Activated CD8-positive, alpha-beta T cell treated with anti-CD3 and anti-CD28 coated beads for 36 hours (primary cell): ENCODE measurements at regions not wholly inside any gene's neighbourhood (a gene's known extent, or its start where the extent isn't known, plus 50 kb on each side); places are given as distances from the start of the nearest gene placed in this dataset.

Experiments used
- ATAC-seq: fragments of 200-7000 bp; cut with Tn5 transposase; one replicate; pipeline ENCODE4 v1.10.0; 2021; ENCODE audit warnings: mild to moderate bottlenecking, moderate library complexity
- CTCF ChIA-PET: fragments of 350-600 bp; sonication (Branson Sonifier 250); formaldehyde crosslinking; loops from one replicate; lab custom pipeline; 2021; ENCODE audit warnings: antibody characterized with exemption; lab: Charles Lee
- POLR2A ChIA-PET: fragments of 350-600 bp; sonication (Branson Sonifier 250); formaldehyde crosslinking; loops from one replicate; lab custom pipeline; 2021; ENCODE audit warnings: antibody characterized with exemption; lab: Charles Lee
- DNase-seq: peaks from one replicate; pipeline ENCODE4 v3.0.0-alpha.2; 2020
- H3K27ac Mint-ChIP-seq: one replicate; pipeline ENCODE4 v1.8.0; 2021; ENCODE audit warnings: mild to moderate bottlenecking, mixed read lengths
- H3K27me3 Mint-ChIP-seq: one replicate; pipeline ENCODE4 v1.8.0; 2021; ENCODE audit warnings: mixed read lengths
- H3K36me3 Mint-ChIP-seq: one replicate; pipeline ENCODE4 v1.8.0; 2021; ENCODE audit warnings: low read depth, mixed read lengths
- H3K4me1 Mint-ChIP-seq: one replicate; pipeline ENCODE4 v1.8.0; 2021; ENCODE audit warnings: low read depth, mixed read lengths
- H3K4me3 Mint-ChIP-seq: one replicate; pipeline ENCODE4 v1.8.0; 2021; ENCODE audit warnings: mild to moderate bottlenecking, moderate library complexity, mixed read lengths
- H3K9me3 Mint-ChIP-seq: one replicate; pipeline ENCODE4 v1.8.0; 2021; ENCODE audit warnings: mixed read lengths
- CTCF ChIP-seq: fragments of 200-600 bp; IDR thresholded peaks from one replicate; pipeline ENCODE4 v1.8.0; 2022; ENCODE audit warnings: antibody characterized with exemption, mild to moderate bottlenecking
- intact Hi-C: fragments of 100-400 bp; cut with micrococcal nuclease; formaldehyde crosslinking; loops from one replicate; pipeline ENCODE4 v1.10.0; 2022

GRCh38 chr1:175801979-175802378 is 58.6 kb upstream of the TNR start:
- intact Hi-C loops, result no loop called here
- TF ChIP-seq CTCF, result no peak
- Mint-ChIP-seq H3K27ac (no peak overlapping the region), H3K27me3 (peaks cover 2% of the 10 kb centered on the region), H3K9me3 (no peaks in the 10 kb centered on the region), H3K4me3 (no peak overlapping the region), H3K4me1 (no peaks in the 10 kb centered on the region), H3K36me3 (no peaks in the 10 kb centered on the region)
- DNase-seq, result no peak
- no peak for ATAC-seq
- ChIA-PET POLR2A (no interaction called here), CTCF (no interaction called here)

GRCh38 chr1:175797576-175797975 is 54.2 kb upstream of the TNR start:
- POLR2A ChIA-PET, result no interaction called here
- H3K9me3 Mint-ChIP-seq, result no peaks in the 10 kb centered on the region
- no peak for DNase-seq
- no peak overlapping the region for H3K27ac Mint-ChIP-seq
- CTCF ChIA-PET, result no interaction called here
- no peak for TF ChIP-seq CTCF
- no peak overlapping the region for H3K4me3 Mint-ChIP-seq
- no peaks in the 10 kb centered on the region for H3K4me1 Mint-ChIP-seq
- ATAC-seq, result no peak
- intact Hi-C loops, result no loop called here
- peaks cover 11% of the 10 kb centered on the region for H3K27me3 Mint-ChIP-seq
- no peaks in the 10 kb centered on the region for H3K36me3 Mint-ChIP-seq

GRCh38 chr1:175794586-175794985 is 51.2 kb upstream of the TNR start:
- intact Hi-C loops, result no loop called here
- POLR2A ChIA-PET, result interaction anchor here (0.6 kb wide), 1 partner anchor 98 kb away, joined by 3 read pairs; no protein-coding TSS in a partner anchor
- ATAC-seq (no peak), DNase-seq (no peak)
- Mint-ChIP-seq H3K27me3 (peaks cover 16% of the 10 kb centered on the region), H3K4me1 (no peaks in the 10 kb centered on the region), H3K27ac (no peak overlapping the region), H3K9me3 (no peaks in the 10 kb centered on the region), H3K36me3 (no peaks in the 10 kb centered on the region), H3K4me3 (no peak overlapping the region)
- CTCF ChIA-PET, result no interaction called here
- TF ChIP-seq CTCF, result no peak

GRCh38 chr1:175793617-175794016 is 50.2 kb upstream of the TNR start:
- POLR2A ChIA-PET, result no interaction called here
- H3K36me3 Mint-ChIP-seq, result no peaks in the 10 kb centered on the region
- no peaks in the 10 kb centered on the region for H3K9me3 Mint-ChIP-seq
- H3K27ac Mint-ChIP-seq, result no peak overlapping the region
- no peak overlapping the region for H3K4me3 Mint-ChIP-seq
- CTCF ChIA-PET, result no interaction called here
- no peaks in the 10 kb centered on the region for H3K4me1 Mint-ChIP-seq
- no peak for ATAC-seq
- TF ChIP-seq CTCF, result no peak
- DNase-seq, result no peak
- H3K27me3 Mint-ChIP-seq, result peaks cover 20% of the 10 kb centered on the region
- intact Hi-C loops, result no loop called here
